Hypothalamus (tissue), 51 donors: ENCODE measurements at regions not wholly inside any gene's neighbourhood (a gene's known extent, or its start where the extent isn't known, plus 50 kb on each side); places are given as distances from the start of the nearest gene placed in this dataset.

Source experiments
- DNase-seq, 51 donors: peaks; one replicate each; lab custom pipeline; 2025; lab: John Stamatoyannopoulos, UW

GRCh38 chr6:40946738-40947301 lies 92.2 kb downstream of the UNC5CL start:
- DNase-seq, result no peak

- DNase-seq, result no peak
Observed at GRCh38 chr6:40937491-40937890, 101.5 kb downstream of the UNC5CL start.

GRCh38 chr6:40936818-40937251 lies 102.2 kb downstream of the UNC5CL start:
- DNase-seq, result no peak

- DNase-seq, result no peak
Observed at GRCh38 chr6:40933864-40934263, 105.2 kb downstream of the UNC5CL start.

- no peak for DNase-seq
Observed at GRCh38 chr6:40932953-40933352, 106.1 kb downstream of the UNC5CL start.

GRCh38 chr6:40932366-40932765 lies 106.7 kb downstream of the UNC5CL start:
- no peak for DNase-seq

- no peak for DNase-seq
Observed at GRCh38 chr6:40931931-40932330, 107.1 kb downstream of the UNC5CL start.

GRCh38 chr6:40930555-40930954 lies 108.5 kb downstream of the UNC5CL start:
- no peak for DNase-seq

- DNase-seq, result no peak
Observed at GRCh38 chr6:40930045-40930444, 109.0 kb downstream of the UNC5CL start.

- DNase-seq, result no peak
Observed at GRCh38 chr6:40929176-40929575, 109.8 kb downstream of the UNC5CL start.

- DNase-seq, result no peak
Observed at GRCh38 chr6:40928763-40929162, 110.3 kb downstream of the UNC5CL start.

- no peak for DNase-seq
Observed at GRCh38 chr6:40928307-40928706, 110.7 kb downstream of the UNC5CL start.

GRCh38 chr6:40925341-40925740 lies 113.7 kb downstream of the UNC5CL start:
- no peak for DNase-seq

GRCh38 chr6:40924839-40925238 lies 114.2 kb downstream of the UNC5CL start:
- DNase-seq, result no peak

- DNase-seq, result no peak
Observed at GRCh38 chr6:40923880-40924279, 115.1 kb downstream of the UNC5CL start.

- DNase-seq, result no peak
Observed at GRCh38 chr6:40923326-40923725, 115.7 kb downstream of the UNC5CL start.

- no peak for DNase-seq
Observed at GRCh38 chr6:40922281-40922680, 116.7 kb downstream of the UNC5CL start.

GRCh38 chr6:40918040-40918651 lies 120.9 kb downstream of the UNC5CL start:
- no peak for DNase-seq

- DNase-seq, result no peak
Observed at GRCh38 chr6:40917603-40918002, 121.4 kb downstream of the UNC5CL start.

GRCh38 chr6:40916845-40917244 lies 122.2 kb downstream of the UNC5CL start:
- DNase-seq, result no peak

- DNase-seq, result no peak
Observed at GRCh38 chr6:40915165-40915564, 123.9 kb downstream of the UNC5CL start.

GRCh38 chr6:40914005-40914404 lies 125.0 kb downstream of the UNC5CL start:
- DNase-seq, result no peak
